ENCODE measurements at regions not wholly inside any gene's neighbourhood (a gene's known extent, or its start where the extent isn't known, plus 50 kb on each side); places are given as distances from the start of the nearest gene placed in this dataset.

GRCh38 chr17:65459677-65460347 lies 101.6 kb downstream of the AXIN2 start:
- TF ChIP-seq POLR2A (IDR thresholded peaks at IDR 0.05) (no peak), CTCF (IDR thresholded peaks at IDR 0.05) (no peak)
